Mesendoderm (in vitro differentiated cells): ENCODE measurements at regions not wholly inside any gene's neighbourhood (a gene's known extent, or its start where the extent isn't known, plus 50 kb on each side); places are given as distances from the start of the nearest gene placed in this dataset.

Experiments used
- DNase-seq: peaks from one replicate; pipeline ENCODE4 v3.0.0; 2013
- H2AK5ac ChIP-seq: 2 replicates; pipeline ENCODE4 v1.6.1; 2013; ENCODE audit warnings: low read length, inconsistent platforms
- H2BK120ac ChIP-seq: 2 replicates; pipeline ENCODE4 v1.6.1; 2013; ENCODE audit warnings: low read depth, mild to moderate bottlenecking, low read length, moderate library complexity, mixed read lengths
- H2BK15ac ChIP-seq: replicated peaks from 2 replicates; pipeline ENCODE4 v1.6.1; 2013; ENCODE audit warnings: low read depth, mild to moderate bottlenecking, moderate library complexity
- H2BK5ac ChIP-seq: 2 replicates; pipeline ENCODE4 v1.6.1; 2013; ENCODE audit warnings: low read length, inconsistent platforms
- H3K18ac ChIP-seq: 2 replicates; pipeline ENCODE4 v1.6.1; 2013; ENCODE audit warnings: mild to moderate bottlenecking, low read length, mixed read lengths
- H3K23ac ChIP-seq: one replicate; pipeline ENCODE4 v1.6.1; 2013; ENCODE audit warnings: low read length
- H3K27ac ChIP-seq: 2 replicates; pipeline ENCODE4 v1.5.1; 2013; ENCODE audit warnings: low read depth, mild to moderate bottlenecking, inconsistent platforms, low read length, moderate library complexity
- H3K27me3 ChIP-seq: 2 replicates; pipeline ENCODE4 v1.6.1; 2013; ENCODE audit warnings: low read length, control low read depth, mild to moderate bottlenecking, inconsistent platforms; ENCODE audit not compliant: insufficient read depth, poor library complexity
- H3K36me3 ChIP-seq: 2 replicates; pipeline ENCODE4 v1.6.1; 2013; ENCODE audit warnings: low read length, inconsistent platforms; ENCODE audit not compliant: control insufficient read depth, insufficient read depth
- H3K4ac ChIP-seq: one replicate; pipeline ENCODE4 v1.6.1; 2013; ENCODE audit warnings: low read depth, mild to moderate bottlenecking, low read length, moderate library complexity
- H3K4me1 ChIP-seq: 2 replicates; pipeline ENCODE4 v1.6.1; 2013; ENCODE audit warnings: low read depth, low read length, inconsistent platforms; ENCODE audit not compliant: control insufficient read depth
- H3K4me2 ChIP-seq: 2 replicates; pipeline ENCODE4 v1.6.1; 2013; ENCODE audit warnings: low read length
- H3K4me3 ChIP-seq: 2 replicates; pipeline ENCODE4 v1.5.1; 2013; ENCODE audit warnings: mild to moderate bottlenecking, low read length
- H3K56ac ChIP-seq: one replicate; pipeline ENCODE4 v1.6.1; 2013; ENCODE audit warnings: low read length
- H3K79me1 ChIP-seq: 2 replicates; pipeline ENCODE4 v1.6.1; 2013; ENCODE audit warnings: low read length, inconsistent platforms
- H3K79me2 ChIP-seq: 2 replicates; pipeline ENCODE4 v1.6.1; 2013; ENCODE audit warnings: mild to moderate bottlenecking, low read length; ENCODE audit not compliant: control insufficient read depth, insufficient read depth
- H3K9ac ChIP-seq: 2 replicates; pipeline ENCODE4 v1.6.1; 2013; ENCODE audit warnings: low read length, inconsistent platforms
- H4K5ac ChIP-seq: one replicate; pipeline ENCODE4 v1.6.1; 2013; ENCODE audit warnings: low read length
- H4K8ac ChIP-seq: one replicate; pipeline ENCODE4 v1.6.1; 2013; ENCODE audit warnings: low read depth, mild to moderate bottlenecking, control low read depth, low read length, moderate library complexity
- WGBS: extraction: QIAGEN DNeasy Blood & Tissue Kit; methylation state at CpG from one replicate; pipeline ENCODE4 v1.1.7; 2013; ENCODE audit warnings: low lambda C conversion rate, missing lambda C conversion rate; ENCODE audit not compliant: insufficient coverage; ENCODE audit errors: extremely low coverage; 5-methylcytosine and 5-hydroxymethylcytosine counted together

- H3K27me3 ChIP-seq = no peaks in the 10 kb centered on the region
- H2BK5ac ChIP-seq = no peak overlapping the region
- no peak overlapping the region for H3K56ac ChIP-seq
- no peak overlapping the region for H3K23ac ChIP-seq
- H3K79me1 ChIP-seq = no peaks in the 10 kb centered on the region
- H2BK15ac ChIP-seq = no peak overlapping the region
- H3K4me1 ChIP-seq = no peaks in the 10 kb centered on the region
- H2AK5ac ChIP-seq = no peak overlapping the region
- H3K4ac ChIP-seq = no peak overlapping the region
- H3K9ac ChIP-seq = no peak overlapping the region
- H2BK120ac ChIP-seq = no peak overlapping the region
- H3K4me2 ChIP-seq = no peak overlapping the region
- H3K27ac ChIP-seq = no peak overlapping the region
- no peak overlapping the region for H4K8ac ChIP-seq
- no CpG with 5 or more reads among the region's 4 CpGs for WGBS
- no peaks in the 10 kb centered on the region for H3K79me2 ChIP-seq
- no peak for DNase-seq
- H3K18ac ChIP-seq = no peak overlapping the region
- no peak overlapping the region for H3K4me3 ChIP-seq
- no peaks in the 10 kb centered on the region for H3K36me3 ChIP-seq
- no peak overlapping the region for H4K5ac ChIP-seq
These were observed 198.9 kb upstream of the LPP start for GRCh38 chr3:187954873-187955586.

DNA sequence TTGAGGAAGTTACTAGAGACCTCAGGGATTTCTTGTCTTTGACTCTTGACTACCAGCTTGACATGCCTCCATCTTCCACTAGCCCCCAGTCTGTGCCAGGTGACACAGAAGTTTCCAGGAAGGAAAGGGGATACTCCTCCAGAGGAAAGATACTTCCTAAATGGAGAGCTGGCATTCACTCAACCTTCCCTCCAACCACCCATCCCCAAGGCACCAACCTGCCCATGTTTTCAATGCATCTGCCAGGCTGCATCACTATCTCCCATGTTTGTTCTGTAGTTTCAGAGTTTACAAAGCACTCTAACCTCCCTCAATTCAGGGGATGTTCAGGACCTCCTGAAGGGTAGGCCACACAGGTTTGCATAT lies 198.4 kb upstream of the LPP start:
- Histone ChIP-seq H3K4me1 (no peaks in the 10 kb centered on the region), H3K4me3 (no peak overlapping the region), H3K4me2 (no peak overlapping the region), H3K9ac (no peak overlapping the region), H4K5ac (no peak overlapping the region), H3K79me2 (no peaks in the 10 kb centered on the region), H2BK5ac (no peak overlapping the region), H3K18ac (no peak overlapping the region), H2AK5ac (no peak overlapping the region), H3K4ac (no peak overlapping the region), H3K27me3 (no peaks in the 10 kb centered on the region), H3K36me3 (no peaks in the 10 kb centered on the region), H3K56ac (no peak overlapping the region), H3K23ac (no peak overlapping the region), H3K27ac (no peak overlapping the region), H4K8ac (no peak overlapping the region), H3K79me1 (no peaks in the 10 kb centered on the region), H2BK15ac (no peak overlapping the region), H2BK120ac (no peak overlapping the region)
- no peak for DNase-seq

DNA sequence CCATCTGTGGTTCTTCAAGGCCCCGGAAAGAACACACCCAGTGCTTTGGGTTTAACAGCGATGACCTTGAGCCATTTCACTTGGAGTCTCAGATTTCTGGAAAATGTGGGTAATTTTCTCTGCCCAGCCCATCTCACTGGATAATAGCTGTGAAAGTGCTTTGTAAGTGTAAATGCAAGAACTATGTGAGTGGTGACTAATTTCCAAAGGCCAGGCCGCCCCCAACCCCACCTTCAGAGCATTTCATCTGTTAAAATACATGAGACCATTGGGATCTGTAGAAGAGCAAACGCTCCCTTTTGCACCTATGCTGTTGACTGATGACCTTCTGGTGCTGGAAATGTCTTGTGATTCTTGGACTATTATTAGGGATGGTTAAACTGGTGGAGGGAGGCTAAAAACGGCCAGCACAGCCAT lies 196.8 kb upstream of the LPP start:
- H2BK5ac ChIP-seq = no peak overlapping the region
- no peak overlapping the region for H3K4me3 ChIP-seq
- no peak overlapping the region for H2BK120ac ChIP-seq
- H3K79me1 ChIP-seq = no peaks in the 10 kb centered on the region
- H3K27ac ChIP-seq = no peak overlapping the region
- no peak overlapping the region for H3K56ac ChIP-seq
- no peaks in the 10 kb centered on the region for H3K4me1 ChIP-seq
- H2BK15ac ChIP-seq = no peak overlapping the region
- H3K4ac ChIP-seq = no peak overlapping the region
- no peak overlapping the region for H4K5ac ChIP-seq
- H3K9ac ChIP-seq = no peak overlapping the region
- no peak for DNase-seq
- no peak overlapping the region for H3K4me2 ChIP-seq
- no peak overlapping the region for H2AK5ac ChIP-seq
- H3K23ac ChIP-seq = no peak overlapping the region
- no peak overlapping the region for H4K8ac ChIP-seq
- H3K36me3 ChIP-seq = no peaks in the 10 kb centered on the region
- H3K79me2 ChIP-seq = no peaks in the 10 kb centered on the region
- WGBS = no CpG with 5 or more reads among the region's 5 CpGs
- H3K27me3 ChIP-seq = no peaks in the 10 kb centered on the region
- no peak overlapping the region for H3K18ac ChIP-seq

DNA sequence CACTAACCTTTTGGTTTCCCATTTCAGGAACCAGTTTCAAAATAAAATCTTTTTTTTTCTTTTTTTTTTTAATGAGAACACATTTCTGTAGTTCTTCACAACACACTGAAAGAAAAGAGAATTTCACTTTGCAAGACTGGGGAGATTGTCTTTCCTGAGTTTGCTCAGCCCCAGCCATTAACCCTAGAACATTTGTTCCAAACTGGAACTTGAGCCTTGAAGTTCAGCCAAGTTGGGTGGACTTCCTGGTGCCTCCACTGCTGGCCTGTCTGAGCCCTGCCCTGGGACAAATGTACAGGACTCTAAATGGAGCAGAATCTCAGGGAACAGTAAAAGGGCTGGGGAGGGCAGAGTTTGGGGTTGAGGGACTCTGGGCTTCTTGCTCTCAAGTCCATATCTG lies 196.4 kb upstream of the LPP start:
- Histone ChIP-seq H3K27me3 (no peaks in the 10 kb centered on the region), H3K36me3 (no peaks in the 10 kb centered on the region), H3K9ac (no peak overlapping the region), H3K79me2 (no peaks in the 10 kb centered on the region), H2AK5ac (no peak overlapping the region), H3K27ac (no peak overlapping the region), H3K4me3 (no peak overlapping the region), H2BK15ac (no peak overlapping the region), H3K4me1 (no peaks in the 10 kb centered on the region), H4K8ac (no peak overlapping the region), H3K4ac (no peak overlapping the region), H3K18ac (no peak overlapping the region), H3K79me1 (no peaks in the 10 kb centered on the region), H4K5ac (no peak overlapping the region), H2BK120ac (no peak overlapping the region), H3K56ac (no peak overlapping the region), H3K23ac (no peak overlapping the region), H2BK5ac (no peak overlapping the region), H3K4me2 (no peak overlapping the region)
- no peak for DNase-seq

DNA sequence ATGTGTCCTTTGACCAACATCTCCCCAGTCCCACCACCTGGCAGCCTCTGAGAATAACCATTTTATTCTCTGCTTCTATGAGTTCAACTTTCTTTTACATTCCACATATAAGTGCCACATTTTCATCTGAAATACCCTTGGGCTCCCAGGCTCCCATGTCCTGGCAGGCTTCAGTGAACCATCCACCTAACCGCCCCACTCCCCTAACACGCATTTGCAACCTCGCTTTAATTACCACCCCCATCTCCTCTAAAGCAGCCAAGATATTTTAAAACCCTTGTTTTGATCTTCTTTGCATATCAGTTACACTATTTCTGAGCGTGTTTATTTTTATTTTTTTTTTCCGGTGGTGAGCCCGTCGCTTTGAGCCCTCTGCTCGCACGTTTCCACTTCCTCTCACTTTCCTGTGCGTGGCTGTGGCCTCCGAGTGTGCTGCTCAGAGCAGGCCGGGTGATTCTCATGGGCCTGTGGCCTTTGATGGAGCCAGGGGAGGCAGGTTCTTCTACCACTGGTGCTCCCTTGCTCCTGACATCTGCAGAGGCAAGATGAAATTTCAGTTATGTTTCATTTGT lies 195.4 kb upstream of the LPP start:
- no peak for DNase-seq
- 100% methylated on average over 3 of the region's 12 CpGs for WGBS
- H3K9ac ChIP-seq = no peak overlapping the region

DNA sequence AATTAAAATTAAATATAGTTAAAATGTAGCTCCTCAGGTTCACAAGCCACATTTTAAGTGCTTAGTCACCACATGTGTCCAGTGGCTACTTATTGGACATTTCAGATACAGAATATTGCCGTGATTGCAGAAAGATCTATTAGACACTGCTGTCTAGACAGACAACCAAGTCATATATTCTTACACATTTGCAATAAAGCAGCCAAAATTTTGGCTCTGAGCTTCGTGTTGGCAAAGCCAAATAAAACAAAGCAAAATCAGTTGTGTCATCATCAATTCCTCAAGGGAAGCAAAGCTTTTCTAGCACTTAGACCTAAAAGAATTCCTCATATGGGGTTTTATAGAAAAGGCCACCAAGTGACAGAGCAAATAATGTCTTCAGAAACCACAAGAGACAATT lies 193.1 kb upstream of the LPP start:
- Histone ChIP-seq H3K23ac (no peak overlapping the region), H4K5ac (no peak overlapping the region), H3K4me3 (no peak overlapping the region), H3K4ac (no peak overlapping the region), H2BK15ac (no peak overlapping the region), H3K56ac (no peak overlapping the region), H3K4me1 (no peaks in the 10 kb centered on the region), H2AK5ac (no peak overlapping the region), H3K9ac (no peak overlapping the region), H3K4me2 (no peak overlapping the region), H3K27me3 (no peaks in the 10 kb centered on the region), H3K36me3 (no peaks in the 10 kb centered on the region), H2BK120ac (no peak overlapping the region), H3K79me1 (no peaks in the 10 kb centered on the region), H3K27ac (no peak overlapping the region), H3K18ac (no peak overlapping the region), H2BK5ac (no peak overlapping the region), H4K8ac (no peak overlapping the region), H3K79me2 (no peaks in the 10 kb centered on the region)
- WGBS = no CpG with 5 or more reads among the region's 2 CpGs
- no peak for DNase-seq

More for the DNA sequence above, 195.4 kb upstream of the LPP start:
- Histone ChIP-seq H3K4me2 (no peak overlapping the region), H2BK15ac (no peak overlapping the region), H3K23ac (no peak overlapping the region), H4K5ac (no peak overlapping the region), H2BK120ac (no peak overlapping the region), H4K8ac (no peak overlapping the region), H3K4ac (no peak overlapping the region), H3K79me1 (no peaks in the 10 kb centered on the region), H3K27ac (no peak overlapping the region), H3K4me3 (no peak overlapping the region), H3K18ac (no peak overlapping the region), H3K56ac (no peak overlapping the region), H2AK5ac (no peak overlapping the region), H3K4me1 (no peaks in the 10 kb centered on the region), H2BK5ac (no peak overlapping the region), H3K27me3 (no peaks in the 10 kb centered on the region), H3K79me2 (no peaks in the 10 kb centered on the region), H3K36me3 (no peaks in the 10 kb centered on the region)
